ENCODE measurements at regions not wholly inside any gene's neighbourhood (a gene's known extent, or its start where the extent isn't known, plus 50 kb on each side); places are given as distances from the start of the nearest gene placed in this dataset.

DNA sequence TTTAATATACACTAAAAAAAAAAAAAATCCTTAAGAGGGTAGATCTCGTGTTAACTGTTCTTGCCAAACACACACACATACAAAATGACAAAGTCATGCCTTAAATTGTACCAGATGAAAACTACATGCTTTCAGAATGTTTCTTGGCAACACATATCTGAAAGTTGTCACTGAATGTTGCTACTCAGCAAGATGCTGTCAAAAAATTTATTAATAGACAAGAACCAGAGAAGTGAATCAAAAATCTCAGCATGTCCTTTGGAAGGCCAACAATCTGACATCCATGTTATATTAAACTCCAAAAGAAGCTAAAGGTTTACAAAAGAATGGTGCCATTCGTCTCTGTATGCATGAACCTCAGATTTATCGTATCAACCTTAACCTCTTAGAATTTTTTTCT, 1746.2 kb upstream of the PRR20A start:
- TF ChIP-seq, protein P1, sequence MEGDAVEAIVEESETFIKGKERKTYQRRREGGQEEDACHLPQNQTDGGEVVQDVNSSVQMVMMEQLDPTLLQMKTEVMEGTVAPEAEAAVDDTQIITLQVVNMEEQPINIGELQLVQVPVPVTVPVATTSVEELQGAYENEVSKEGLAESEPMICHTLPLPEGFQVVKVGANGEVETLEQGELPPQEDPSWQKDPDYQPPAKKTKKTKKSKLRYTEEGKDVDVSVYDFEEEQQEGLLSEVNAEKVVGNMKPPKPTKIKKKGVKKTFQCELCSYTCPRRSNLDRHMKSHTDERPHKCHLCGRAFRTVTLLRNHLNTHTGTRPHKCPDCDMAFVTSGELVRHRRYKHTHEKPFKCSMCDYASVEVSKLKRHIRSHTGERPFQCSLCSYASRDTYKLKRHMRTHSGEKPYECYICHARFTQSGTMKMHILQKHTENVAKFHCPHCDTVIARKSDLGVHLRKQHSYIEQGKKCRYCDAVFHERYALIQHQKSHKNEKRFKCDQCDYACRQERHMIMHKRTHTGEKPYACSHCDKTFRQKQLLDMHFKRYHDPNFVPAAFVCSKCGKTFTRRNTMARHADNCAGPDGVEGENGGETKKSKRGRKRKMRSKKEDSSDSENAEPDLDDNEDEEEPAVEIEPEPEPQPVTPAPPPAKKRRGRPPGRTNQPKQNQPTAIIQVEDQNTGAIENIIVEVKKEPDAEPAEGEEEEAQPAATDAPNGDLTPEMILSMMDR (IDR thresholded peaks at IDR 0.05) = no peak
- no peak for TF ChIP-seq POLR2A (IDR thresholded peaks at IDR 0.05)

All from Peyer's patch (tissue), 4 donors.